WI38 (cell line): ENCODE measurements at regions not wholly inside any gene's neighbourhood (a gene's known extent, or its start where the extent isn't known, plus 50 kb on each side); places are given as distances from the start of the nearest gene placed in this dataset.

Source experiments
- H3K4me3 ChIP-seq: 2 replicates; pipeline ENCODE4 v1.5.1; 2011; ENCODE audit warnings: low read depth, mild to moderate bottlenecking, control low read depth, low read length
- CTCF ChIP-seq: IDR thresholded peaks from 2 replicates; pipeline ENCODE4 v1.5.1; 2012; ENCODE audit warnings: low read depth, mild to moderate bottlenecking, control low read depth, low read length

GRCh38 chr12:111181143-111181726, 187.7 kb downstream of the PHETA1 start:
- no peak overlapping the region for H3K4me3 ChIP-seq

GRCh38 chr12:111180426-111181142, 188.3 kb downstream of the PHETA1 start:
- TF ChIP-seq CTCF = no peak
- H3K4me3 ChIP-seq = no peak overlapping the region

More at GRCh38 chr12:111181143-111181726, 187.7 kb downstream of the PHETA1 start:
- no peak for TF ChIP-seq CTCF

DNA sequence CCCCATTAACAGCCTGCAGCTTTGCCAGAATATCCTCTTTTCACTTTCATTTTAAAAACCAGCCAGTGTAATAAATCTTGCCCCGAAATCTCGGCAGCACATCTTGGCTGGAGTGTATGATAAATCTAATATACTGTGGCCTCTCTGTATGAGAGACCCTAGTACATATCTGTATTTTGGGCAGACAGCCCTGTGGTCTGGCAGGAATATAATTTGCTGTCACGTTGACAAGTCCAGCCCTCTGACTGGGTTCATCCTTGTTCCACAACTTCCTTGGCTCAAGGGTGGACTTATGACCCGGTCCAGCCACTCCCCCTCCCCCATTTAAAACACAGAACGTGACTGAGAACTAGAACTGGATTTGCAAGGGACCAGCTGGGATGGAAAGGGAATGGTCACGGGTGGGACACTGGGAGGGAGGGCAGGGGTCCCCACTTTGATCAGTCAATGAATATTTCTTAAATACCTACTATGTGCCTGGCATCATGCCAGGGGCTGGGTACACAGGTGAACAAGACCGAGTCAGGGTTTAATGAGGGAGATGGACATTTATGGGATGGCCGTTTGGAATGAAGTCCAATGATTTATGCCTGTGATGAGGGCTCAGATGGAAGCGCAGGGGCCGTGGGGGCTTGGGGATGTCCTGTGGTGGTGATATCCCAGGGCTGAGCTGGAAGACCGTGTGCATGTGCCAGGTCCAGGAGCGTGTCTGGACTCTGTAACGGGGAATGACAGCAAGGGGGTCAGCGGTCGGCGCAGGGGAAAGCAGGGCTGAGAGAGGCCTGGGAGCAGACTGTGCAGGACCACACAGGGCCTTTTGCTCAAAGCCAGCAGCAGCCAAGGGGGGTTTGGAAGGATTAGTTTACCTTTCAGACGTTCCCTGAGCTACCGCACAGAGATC, 190.5 kb downstream of the PHETA1 start:
- TF ChIP-seq CTCF = no peak
- H3K4me3 ChIP-seq = no peak overlapping the region

- no peak overlapping the region for H3K4me3 ChIP-seq
- TF ChIP-seq CTCF = no peak
These were observed 193.3 kb downstream of the PHETA1 start for GRCh38 chr12:111175396-111176094.

GRCh38 chr12:111174961-111175345, 193.9 kb downstream of the PHETA1 start:
- TF ChIP-seq CTCF = no peak
- H3K4me3 ChIP-seq = no peak overlapping the region

DNA sequence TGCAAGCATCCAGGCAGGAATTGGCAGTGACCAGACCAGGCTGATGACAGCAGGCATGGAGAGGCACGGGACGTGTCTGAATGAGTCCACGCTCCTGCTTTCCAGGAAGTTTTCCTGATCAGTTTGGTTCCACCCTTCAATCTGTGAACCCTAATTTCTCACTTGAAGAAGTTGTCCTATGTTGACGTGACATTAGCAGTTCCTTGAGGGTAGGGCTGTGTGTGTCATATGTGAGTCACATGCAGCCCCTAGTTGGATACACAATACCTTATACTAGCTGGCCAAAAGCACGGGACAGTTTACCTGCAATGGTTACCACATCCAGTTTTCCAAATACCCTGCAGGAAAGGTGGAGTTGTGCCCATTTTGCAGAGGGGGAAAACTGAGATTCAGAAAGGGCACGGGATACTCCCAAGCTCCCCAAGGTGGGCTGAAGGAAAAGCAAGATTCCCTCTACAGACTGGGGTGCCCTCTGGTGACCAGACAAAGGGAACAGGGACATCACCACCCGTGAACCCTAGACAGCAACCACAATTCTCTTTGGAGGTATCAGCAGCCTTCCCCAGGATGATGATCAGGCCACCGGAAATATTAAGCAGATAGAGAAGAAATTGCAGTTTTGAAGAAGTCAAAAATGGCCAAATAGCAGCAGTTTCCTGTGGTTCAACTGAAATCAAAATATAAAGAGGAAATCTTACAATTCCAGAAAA, 194.5 kb downstream of the PHETA1 start:
- TF ChIP-seq CTCF = no peak
- no peak overlapping the region for H3K4me3 ChIP-seq
